Osteoblast (primary cell): ENCODE measurements at regions not wholly inside any gene's neighbourhood (a gene's known extent, or its start where the extent isn't known, plus 50 kb on each side); places are given as distances from the start of the nearest gene placed in this dataset.

ENCODE experiments used
- DNase-seq: peaks from one replicate; pipeline ENCODE4 v3.0.0; 2011; ENCODE audit warnings: low spot score, mixed read lengths; ENCODE audit not compliant: insufficient read length; ENCODE audit errors: missing footprints
- H2AFZ ChIP-seq: 2 replicates; pipeline ENCODE4 v1.6.0; 2011; ENCODE audit warnings: mild to moderate bottlenecking, low read length
- H3K27ac ChIP-seq: 2 replicates; pipeline ENCODE4 v1.5.1; 2011; ENCODE audit warnings: mild to moderate bottlenecking, low read depth, low read length, moderate library complexity
- H3K27me3 ChIP-seq: 2 replicates; pipeline ENCODE4 v1.6.0; 2012; ENCODE audit warnings: mild to moderate bottlenecking, control low read depth, inconsistent platforms, low read length, moderate library complexity; ENCODE audit not compliant: insufficient read depth
- H3K36me3 ChIP-seq: 2 replicates; pipeline ENCODE4 v1.5.1; 2011; ENCODE audit warnings: mild to moderate bottlenecking, low read length, control low read depth, moderate library complexity; ENCODE audit not compliant: insufficient read depth
- H3K4me1 ChIP-seq: 2 replicates; pipeline ENCODE4 v1.5.1; 2011; ENCODE audit warnings: mild to moderate bottlenecking, low read length, control low read depth, moderate library complexity; ENCODE audit not compliant: insufficient read depth
- H3K4me2 ChIP-seq: 2 replicates; pipeline ENCODE4 v1.6.0; 2011; ENCODE audit warnings: mild to moderate bottlenecking, low read length; ENCODE audit not compliant: insufficient read depth
- H3K4me3 ChIP-seq: fragments of 200-600 bp; sonication (generic); 3 replicates; pipeline ENCODE4 v1.5.1; 2012; ENCODE audit warnings: mild to moderate bottlenecking, low read length, inconsistent platforms; ENCODE audit not compliant: insufficient read depth
- H3K79me2 ChIP-seq: 2 replicates; pipeline ENCODE4 v1.6.0; 2012; ENCODE audit warnings: mild to moderate bottlenecking, low read length, control low read depth, inconsistent platforms; ENCODE audit not compliant: insufficient read depth
- H3K9me3 ChIP-seq: 2 replicates; pipeline ENCODE4 v1.5.1; 2011; ENCODE audit warnings: low read depth, low read length, control low read depth
- H4K20me1 ChIP-seq: 2 replicates; pipeline ENCODE4 v1.6.0; 2012; ENCODE audit warnings: mild to moderate bottlenecking, low read length, control low read depth; ENCODE audit not compliant: insufficient read depth
- CTCF ChIP-seq: IDR thresholded peaks from 2 replicates; pipeline ENCODE4 v1.5.1; 2011; ENCODE audit warnings: mild to moderate bottlenecking, low read depth, low read length, moderate library complexity; ENCODE audit errors: extremely low read depth

GRCh38 chr2:182595650-182596049 lies 120.4 kb upstream of the DNAJC10 start:
- H3K4me3 ChIP-seq: no peak overlapping the region
- H3K79me2 ChIP-seq: no peaks in the 10 kb centered on the region
- H3K27ac ChIP-seq: no peak overlapping the region
- H2AFZ ChIP-seq: peak overlapping the region; percentile 44
- DNase-seq: peak; percentile 73
- H3K9me3 ChIP-seq: no peaks in the 10 kb centered on the region
- no peak for TF ChIP-seq CTCF
- no peaks in the 10 kb centered on the region for H3K36me3 ChIP-seq
- H3K27me3 ChIP-seq: no peaks in the 10 kb centered on the region
- H3K4me1 ChIP-seq: peaks cover 36% of the 10 kb centered on the region
- no peak overlapping the region for H3K4me2 ChIP-seq
- no peaks in the 10 kb centered on the region for H4K20me1 ChIP-seq

- Histone ChIP-seq H3K79me2 (no peaks in the 10 kb centered on the region), H3K9me3 (no peaks in the 10 kb centered on the region), H3K27ac (no peak overlapping the region), H4K20me1 (no peaks in the 10 kb centered on the region), H2AFZ (no peak overlapping the region), H3K4me2 (no peak overlapping the region), H3K4me1 (peaks cover 33% of the 10 kb centered on the region), H3K27me3 (no peaks in the 10 kb centered on the region), H3K36me3 (no peaks in the 10 kb centered on the region), H3K4me3 (no peak overlapping the region)
- no peak for DNase-seq
- TF ChIP-seq CTCF: no peak
Measured at GRCh38 chr2:182597570-182598295, 118.3 kb upstream of the DNAJC10 start.

GRCh38 chr2:182598626-182599025 lies 117.4 kb upstream of the DNAJC10 start:
- Histone ChIP-seq H3K27me3 (no peaks in the 10 kb centered on the region), H4K20me1 (no peaks in the 10 kb centered on the region), H3K36me3 (no peaks in the 10 kb centered on the region), H3K9me3 (no peaks in the 10 kb centered on the region), H3K79me2 (no peaks in the 10 kb centered on the region), H2AFZ (no peak overlapping the region), H3K27ac (no peak overlapping the region), H3K4me2 (no peak overlapping the region), H3K4me1 (peaks cover 24% of the 10 kb centered on the region), H3K4me3 (no peak overlapping the region)
- TF ChIP-seq CTCF: no peak
- DNase-seq: no peak

GRCh38 chr2:182605166-182605565 lies 110.9 kb upstream of the DNAJC10 start:
- H3K27me3 ChIP-seq: no peaks in the 10 kb centered on the region
- no peaks in the 10 kb centered on the region for H3K4me1 ChIP-seq
- no peaks in the 10 kb centered on the region for H3K36me3 ChIP-seq
- H2AFZ ChIP-seq: no peak overlapping the region
- H3K4me2 ChIP-seq: no peak overlapping the region
- no peak overlapping the region for H3K4me3 ChIP-seq
- H4K20me1 ChIP-seq: no peaks in the 10 kb centered on the region
- no peak for TF ChIP-seq CTCF
- DNase-seq: no peak
- H3K9me3 ChIP-seq: no peaks in the 10 kb centered on the region
- H3K79me2 ChIP-seq: no peaks in the 10 kb centered on the region
- no peak overlapping the region for H3K27ac ChIP-seq
